Central memory CD4-positive, alpha-beta T cell (primary cell): ENCODE measurements at regions not wholly inside any gene's neighbourhood (a gene's known extent, or its start where the extent isn't known, plus 50 kb on each side); places are given as distances from the start of the nearest gene placed in this dataset.
"Not testable (repeated sequence)": the region's sequence is repeated elsewhere in the genome, so short reads cannot be mapped to it uniquely, and the experiment has no call there.

Experiments
- DNase-seq: peaks from one replicate; pipeline ENCODE4 v3.0.0; 2022

- no peak for DNase-seq
Observed at GRCh38 chr1:173344034-173344743, 132.9 kb upstream of the PRDX6 start.

- no peak for DNase-seq
Observed at GRCh38 chr1:173347282-173347818, 129.8 kb upstream of the PRDX6 start.

GRCh38 chr1:173352635-173353034 is 124.5 kb upstream of the PRDX6 start:
- DNase-seq: not testable (repeated sequence)

- no peak for DNase-seq
Observed at GRCh38 chr1:173353350-173353749, 123.8 kb upstream of the PRDX6 start.

GRCh38 chr1:173354937-173355280 is 122.2 kb upstream of the PRDX6 start:
- DNase-seq: no peak

- DNase-seq: no peak
Observed at GRCh38 chr1:173355281-173356031, 121.7 kb upstream of the PRDX6 start.

GRCh38 chr1:173356191-173356762 is 120.9 kb upstream of the PRDX6 start:
- no peak for DNase-seq

- DNase-seq: no peak
Observed at GRCh38 chr1:173360487-173361063, 116.6 kb upstream of the PRDX6 start.

- no peak for DNase-seq
Observed at GRCh38 chr1:173362543-173362942, 114.6 kb upstream of the PRDX6 start.

GRCh38 chr1:173364827-173365226 is 112.3 kb upstream of the PRDX6 start:
- DNase-seq: no peak

GRCh38 chr1:173365341-173365740 is 111.8 kb upstream of the PRDX6 start:
- no peak for DNase-seq

- DNase-seq: no peak
Observed at GRCh38 chr1:173367136-173367535, 110.0 kb upstream of the PRDX6 start.

- not testable (repeated sequence) for DNase-seq
Observed at GRCh38 chr1:173370586-173370985, 106.5 kb upstream of the PRDX6 start.

- not testable (repeated sequence) for DNase-seq
Observed at GRCh38 chr1:173376065-173376464, 101.1 kb upstream of the PRDX6 start.

- DNase-seq: no peak
Observed at GRCh38 chr1:173377266-173377665, 99.9 kb upstream of the PRDX6 start.

- no peak for DNase-seq
Observed at GRCh38 chr1:173383351-173383750, 93.8 kb upstream of the PRDX6 start.

GRCh38 chr1:173388352-173388751 is 88.8 kb upstream of the PRDX6 start:
- DNase-seq: no peak

GRCh38 chr1:173392895-173393658 is 84.1 kb upstream of the PRDX6 start:
- no peak for DNase-seq

- DNase-seq: no peak
Observed at GRCh38 chr1:173393659-173394000, 83.5 kb upstream of the PRDX6 start.

- not testable (repeated sequence) for DNase-seq
Observed at GRCh38 chr1:173394813-173395212, 82.3 kb upstream of the PRDX6 start.

GRCh38 chr1:173395762-173396161 is 81.4 kb upstream of the PRDX6 start:
- DNase-seq: no peak

- DNase-seq: no peak
Observed at GRCh38 chr1:173400387-173400995, 76.6 kb upstream of the PRDX6 start.
